Endothelial cell of umbilical vein (primary cell): ENCODE measurements at regions not wholly inside any gene's neighbourhood (a gene's known extent, or its start where the extent isn't known, plus 50 kb on each side); places are given as distances from the start of the nearest gene placed in this dataset.
"Not testable (repeated sequence)": the region's sequence is repeated elsewhere in the genome, so short reads cannot be mapped to it uniquely, and the experiment has no call there.

Experiments
- BruUV-seq: library from RNA; stranded (reverse); fragments of 400-500 nt; replicated peaks from 2 replicates; lab custom pipeline; 2021; lab: Mats Ljungman, UMichigan
- CTCF ChIA-PET: fragments of 300-600, 350-600 bp; sonication (Branson Sonifier 250); formaldehyde crosslinking; loops from one replicate; lab custom pipeline; 2021; ENCODE audit warnings: antibody characterized with exemption, inconsistent platforms; lab: Charles Lee
- POLR2A ChIA-PET: fragments of 300-600, 350-600 bp; sonication (Branson Sonifier 250); formaldehyde crosslinking; loops from one replicate; lab custom pipeline; 2021; ENCODE audit warnings: antibody characterized with exemption, inconsistent platforms; lab: Charles Lee
- DNase-seq: peaks from one replicate; pipeline ENCODE4 v3.0.0-alpha.2; 2011; ENCODE audit warnings: low read depth, low spot score
- FAIRE-seq: peaks from 2 replicates; lab custom pipeline; 2011; peaks lifted over from hg19 to GRCh38; lab: Jason Lieb, UNC
- H2AFZ ChIP-seq: 2 replicates; pipeline ENCODE4 v1.6.0; 2012; ENCODE audit warnings: low read depth, low read length, control low read depth, inconsistent platforms
- H3K27ac ChIP-seq: 2 replicates; pipeline ENCODE4 v1.5.1; 2011; ENCODE audit warnings: low read depth, mild to moderate bottlenecking, control low read depth, low read length, moderate library complexity; ENCODE audit not compliant: insufficient read depth
- H3K27me3 ChIP-seq, 2 experiments: 2 replicates each; pipeline versions ENCODE4 v1.6.0 to v1.6.1; 2011; ENCODE audit warnings: low read length in 2 of 2, mixed read lengths in 1 of 2; ENCODE audit not compliant: control insufficient read depth in 2 of 2, insufficient read depth in 2 of 2
- H3K36me3 ChIP-seq, 2 experiments: 2 replicates in 1 of 2; 3 replicates in 1 of 2; pipeline ENCODE4 v1.5.1; 2011; ENCODE audit warnings: low read length in 2 of 2, mild to moderate bottlenecking in 1 of 2, moderate library complexity in 1 of 2; ENCODE audit not compliant: control insufficient read depth in 2 of 2, insufficient read depth in 2 of 2; ENCODE audit errors: extremely low read depth in 1 of 2
- H3K4me1 ChIP-seq: 3 replicates; pipeline ENCODE4 v1.5.1; 2011; ENCODE audit warnings: mild to moderate bottlenecking, low read length; ENCODE audit not compliant: control insufficient read depth, insufficient read depth; ENCODE audit errors: extremely low read depth
- H3K4me2 ChIP-seq: 2 replicates; pipeline ENCODE4 v1.6.1; 2011; ENCODE audit warnings: low read length, control low read depth, mixed read lengths; ENCODE audit not compliant: insufficient read depth
- H3K4me3 ChIP-seq, 3 experiments: fragments of 200-600 bp in 1 of 3; sonication (generic), shearing (Covaris generic) in 1 of 3; replicated peaks in 1 of 3; 2 replicates each; pipeline ENCODE4 v1.5.1; 2011 to 2016; ENCODE audit warnings: control low read depth in 3 of 3, low read length in 3 of 3, mild to moderate bottlenecking in 2 of 3, inconsistent platforms in 1 of 3, low read depth in 1 of 3, moderate library complexity in 1 of 3; ENCODE audit not compliant: insufficient read depth in 1 of 3
- H3K79me2 ChIP-seq: 2 replicates; pipeline ENCODE4 v1.6.0; 2012; ENCODE audit warnings: low read length, inconsistent platforms; ENCODE audit not compliant: control insufficient read depth, insufficient read depth
- H3K9ac ChIP-seq: replicated peaks from 2 replicates; pipeline ENCODE3; 2011; ENCODE audit warnings: low read length, control low read depth; ENCODE audit not compliant: insufficient read depth; ENCODE audit errors: extremely low read depth
- H3K9me1 ChIP-seq: replicated peaks from 3 replicates; pipeline ENCODE4 v1.6.0; 2011; ENCODE audit warnings: mild to moderate bottlenecking, low read length; ENCODE audit not compliant: control insufficient read depth, insufficient read depth; ENCODE audit errors: extremely low read depth
- H3K9me3 ChIP-seq: replicated peaks from 2 replicates; pipeline ENCODE4 v1.5.1; 2012; ENCODE audit warnings: low read length, inconsistent platforms; ENCODE audit not compliant: control insufficient read depth, insufficient read depth
- H4K20me1 ChIP-seq: replicated peaks from 2 replicates; pipeline ENCODE3; 2011; ENCODE audit warnings: mild to moderate bottlenecking, low read length; ENCODE audit not compliant: control insufficient read depth, insufficient read depth; ENCODE audit errors: extremely low read depth
- EZH2 ChIP-seq: IDR thresholded peaks from 2 replicates; pipeline ENCODE4 v1.6.1; 2012; ENCODE audit warnings: borderline replicate concordance, low read depth, mild to moderate bottlenecking, moderate library complexity, low read length, inconsistent platforms; ENCODE audit not compliant: severe bottlenecking
- FOS ChIP-seq: IDR thresholded peaks from 2 replicates; pipeline ENCODE4 v1.6.1; 2011; ENCODE audit warnings: mild to moderate bottlenecking, low read length, moderate library complexity, borderline replicate concordance; ENCODE audit not compliant: insufficient read depth
- GATA2 ChIP-seq: IDR thresholded peaks from 2 replicates; pipeline ENCODE4 v1.7.0; 2011; ENCODE audit warnings: low read depth, mild to moderate bottlenecking, moderate library complexity, mixed read lengths, low read length; ENCODE audit not compliant: insufficient read length, insufficient read depth
- JUN ChIP-seq: IDR thresholded peaks from 2 replicates; pipeline ENCODE4 v1.6.1; 2011; ENCODE audit warnings: borderline replicate concordance, low read depth; ENCODE audit not compliant: insufficient read length, insufficient read depth
- MAX ChIP-seq: IDR thresholded peaks from 2 replicates; pipeline ENCODE4 v1.6.1; 2011; ENCODE audit not compliant: insufficient read depth, insufficient read length
- MYC ChIP-seq: IDR thresholded peaks from one replicate; pipeline ENCODE4 v1.6.1; 2011; ENCODE audit warnings: mild to moderate bottlenecking, low read depth, low read length
- POLR2A ChIP-seq: IDR thresholded peaks from 2 replicates; pipeline ENCODE4 v1.6.1; 2012; ENCODE audit warnings: low read depth, mild to moderate bottlenecking, control low read depth, low read length
- POLR2AphosphoS5 ChIP-seq: IDR thresholded peaks from 2 replicates; pipeline ENCODE4 v1.6.1; 2012; ENCODE audit warnings: low read depth, mild to moderate bottlenecking, control low read depth, low read length, moderate library complexity; ENCODE audit not compliant: insufficient read depth
- dilution Hi-C: fragments of 300-500 bp; cut with MboI; formaldehyde crosslinking; loops from one replicate; pipeline ENCODE4 v1.15.0; 2019; ENCODE audit warnings: low sequenced_read_pairs; ENCODE audit not compliant: extremely low pct_ligation_motif_present
- intact Hi-C: fragments of 100-400 bp; cut with micrococcal nuclease; formaldehyde crosslinking; loops from one replicate; pipeline ENCODE4 v1.10.0; 2022
- TF ChIP-seq, protein P1 (sequence below), 2 donors: IDR thresholded peaks; 1 replicate in 1 of 2; 2 replicates in 1 of 2; pipeline ENCODE4 v1.5.1; 2011; ENCODE audit warnings: low read length in 2 of 2, mild to moderate bottlenecking in 2 of 2, moderate library complexity in 2 of 2, control low read depth in 1 of 2, inconsistent platforms in 1 of 2, low read depth in 1 of 2; ENCODE audit not compliant: insufficient read depth in 1 of 2; ENCODE audit errors: extremely low read depth in 1 of 2

GRCh38 chr7:46264646-46265045 lies 343.6 kb upstream of the IGFBP3 start:
- no peaks in the 10 kb centered on the region for H3K9me3 ChIP-seq
- H3K4me3 ChIP-seq, result no peak overlapping the region
- no peak overlapping the region for H3K9ac ChIP-seq
- DNase-seq, result no peak
- H3K4me2 ChIP-seq, result no peak overlapping the region
- dilution Hi-C loops (no loop called here), intact Hi-C loops (no loop called here)
- H4K20me1 ChIP-seq, result no peaks in the 10 kb centered on the region
- H3K27ac ChIP-seq, result no peak overlapping the region
- no peaks in the 10 kb centered on the region for H3K9me1 ChIP-seq
- no peaks in the 10 kb centered on the region for H3K36me3 ChIP-seq
- no TSS peak for BruUV-seq
- no peak for FAIRE-seq
- TF ChIP-seq FOS, result no peak
- no peak for TF ChIP-seq POLR2A
- TF ChIP-seq MAX, result no peak
- TF ChIP-seq GATA2, result no peak
- TF ChIP-seq, protein P1, sequence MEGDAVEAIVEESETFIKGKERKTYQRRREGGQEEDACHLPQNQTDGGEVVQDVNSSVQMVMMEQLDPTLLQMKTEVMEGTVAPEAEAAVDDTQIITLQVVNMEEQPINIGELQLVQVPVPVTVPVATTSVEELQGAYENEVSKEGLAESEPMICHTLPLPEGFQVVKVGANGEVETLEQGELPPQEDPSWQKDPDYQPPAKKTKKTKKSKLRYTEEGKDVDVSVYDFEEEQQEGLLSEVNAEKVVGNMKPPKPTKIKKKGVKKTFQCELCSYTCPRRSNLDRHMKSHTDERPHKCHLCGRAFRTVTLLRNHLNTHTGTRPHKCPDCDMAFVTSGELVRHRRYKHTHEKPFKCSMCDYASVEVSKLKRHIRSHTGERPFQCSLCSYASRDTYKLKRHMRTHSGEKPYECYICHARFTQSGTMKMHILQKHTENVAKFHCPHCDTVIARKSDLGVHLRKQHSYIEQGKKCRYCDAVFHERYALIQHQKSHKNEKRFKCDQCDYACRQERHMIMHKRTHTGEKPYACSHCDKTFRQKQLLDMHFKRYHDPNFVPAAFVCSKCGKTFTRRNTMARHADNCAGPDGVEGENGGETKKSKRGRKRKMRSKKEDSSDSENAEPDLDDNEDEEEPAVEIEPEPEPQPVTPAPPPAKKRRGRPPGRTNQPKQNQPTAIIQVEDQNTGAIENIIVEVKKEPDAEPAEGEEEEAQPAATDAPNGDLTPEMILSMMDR (IDR thresholded peaks at IDR 0.05; ENCODE audit: extremely low read depth in 1 of 2, insufficient read depth in 1 of 2, low read depth in 1 of 2, low read length in 2 of 2), result no peak
- no peak for TF ChIP-seq POLR2AphosphoS5
- no peak for TF ChIP-seq MYC
- TF ChIP-seq EZH2, result no peak
- TF ChIP-seq JUN, result no peak
- ChIA-PET CTCF (no interaction called here), POLR2A (no interaction called here)
- H3K4me1 ChIP-seq, result no peaks in the 10 kb centered on the region
- H2AFZ ChIP-seq, result no peak overlapping the region
- H3K79me2 ChIP-seq, result no peaks in the 10 kb centered on the region
- no peaks in the 10 kb centered on the region for H3K27me3 ChIP-seq

DNA sequence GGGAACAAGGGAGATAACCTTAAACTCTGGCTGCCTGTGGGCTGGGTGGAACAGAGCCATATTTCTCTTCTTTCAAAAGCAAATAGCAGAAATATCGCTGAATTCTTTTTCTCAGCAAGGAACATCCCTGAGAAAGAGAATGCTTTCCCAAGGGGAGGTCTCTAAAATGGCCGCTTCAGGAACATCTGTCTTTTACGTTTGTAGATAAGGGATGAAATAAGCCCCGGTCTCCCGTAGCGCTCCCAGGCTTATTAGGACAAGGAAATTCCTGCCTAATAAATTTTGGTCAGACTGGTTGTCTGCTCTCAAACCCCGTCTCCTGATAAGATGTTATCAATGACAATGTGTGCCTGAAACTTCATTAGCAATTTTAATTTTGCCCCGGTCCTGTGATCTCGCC lies 340.6 kb upstream of the IGFBP3 start:
- DNase-seq, dilution Hi-C loops, H3K9ac ChIP-seq, H3K4me3 ChIP-seq, H3K4me2 ChIP-seq, BruUV-seq, POLR2A ChIA-PET, H3K79me2 ChIP-seq, H3K4me1 ChIP-seq, H3K27ac ChIP-seq, intact Hi-C loops, H4K20me1 ChIP-seq, FAIRE-seq, H3K9me1 ChIP-seq, H3K36me3 ChIP-seq, H3K9me3 ChIP-seq, CTCF ChIA-PET, H2AFZ ChIP-seq, H3K27me3 ChIP-seq: not testable (repeated sequence)
